ENCODE measurements at regions not wholly inside any gene's neighbourhood (a gene's known extent, or its start where the extent isn't known, plus 50 kb on each side); places are given as distances from the start of the nearest gene placed in this dataset.

DNA sequence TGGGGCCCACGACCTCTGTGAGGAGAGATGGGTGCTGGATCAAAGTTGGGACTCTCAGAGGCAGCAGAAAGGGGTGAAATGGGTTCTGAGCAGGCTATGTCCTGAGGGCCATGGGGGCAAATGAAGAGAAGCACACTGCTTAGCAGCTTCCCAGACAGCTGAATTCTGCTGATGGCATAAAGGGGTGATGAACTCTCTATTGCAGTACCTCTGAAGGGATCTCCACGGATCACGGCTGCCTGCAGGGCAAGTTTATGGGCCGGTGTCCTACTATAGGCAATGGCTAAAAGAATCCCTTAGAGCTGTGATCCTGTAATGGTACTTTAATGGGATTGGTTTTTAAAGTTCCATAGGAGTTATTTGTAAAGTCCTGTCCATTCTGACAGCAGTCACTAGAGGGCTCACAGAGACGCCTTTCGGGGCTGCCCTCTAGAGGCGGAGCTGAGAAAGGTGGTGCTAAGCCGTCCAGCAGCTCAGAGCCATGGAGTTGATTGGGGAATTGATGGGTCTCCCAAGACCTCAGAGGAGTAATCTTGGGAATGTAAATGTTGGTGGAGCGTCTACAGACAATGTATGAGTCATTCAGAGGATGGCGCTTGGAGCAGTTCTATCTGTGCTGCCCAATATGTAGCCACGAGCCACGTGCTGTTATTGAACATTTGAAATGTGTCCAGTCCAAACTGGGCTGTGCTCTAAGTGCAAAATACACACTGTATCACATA, 287.3 kb downstream of the COG6 start:
- DNase-seq: peak; percentile 22 to 66

- DNase-seq: no peak
Measured at GRCh38 chr13:39943711-39944110, 288.2 kb downstream of the COG6 start.

- no peak for DNase-seq
Measured at GRCh38 chr13:39945226-39945625, 289.8 kb downstream of the COG6 start.

DNA sequence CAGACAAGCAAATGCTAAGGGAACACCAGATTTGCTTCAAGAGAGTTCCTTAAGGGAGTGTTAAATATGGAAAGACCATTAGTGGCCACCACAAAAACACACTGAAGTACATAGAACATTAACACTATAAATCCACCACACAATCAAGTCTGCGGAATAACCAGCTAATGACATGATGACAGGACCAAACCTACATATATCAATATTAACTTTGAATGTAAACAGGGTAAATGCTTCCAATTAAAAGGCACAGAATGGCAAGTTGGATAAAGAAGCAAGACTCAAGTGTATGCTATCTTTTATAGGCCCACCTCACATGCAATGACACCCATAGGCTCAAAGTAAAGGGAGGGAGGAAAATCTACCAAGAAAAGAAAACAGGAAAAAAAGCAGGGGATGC, 291.3 kb downstream of the COG6 start:
- DNase-seq: no peak

GRCh38 chr13:39951301-39951700, 295.8 kb downstream of the COG6 start:
- no peak for DNase-seq

DNA sequence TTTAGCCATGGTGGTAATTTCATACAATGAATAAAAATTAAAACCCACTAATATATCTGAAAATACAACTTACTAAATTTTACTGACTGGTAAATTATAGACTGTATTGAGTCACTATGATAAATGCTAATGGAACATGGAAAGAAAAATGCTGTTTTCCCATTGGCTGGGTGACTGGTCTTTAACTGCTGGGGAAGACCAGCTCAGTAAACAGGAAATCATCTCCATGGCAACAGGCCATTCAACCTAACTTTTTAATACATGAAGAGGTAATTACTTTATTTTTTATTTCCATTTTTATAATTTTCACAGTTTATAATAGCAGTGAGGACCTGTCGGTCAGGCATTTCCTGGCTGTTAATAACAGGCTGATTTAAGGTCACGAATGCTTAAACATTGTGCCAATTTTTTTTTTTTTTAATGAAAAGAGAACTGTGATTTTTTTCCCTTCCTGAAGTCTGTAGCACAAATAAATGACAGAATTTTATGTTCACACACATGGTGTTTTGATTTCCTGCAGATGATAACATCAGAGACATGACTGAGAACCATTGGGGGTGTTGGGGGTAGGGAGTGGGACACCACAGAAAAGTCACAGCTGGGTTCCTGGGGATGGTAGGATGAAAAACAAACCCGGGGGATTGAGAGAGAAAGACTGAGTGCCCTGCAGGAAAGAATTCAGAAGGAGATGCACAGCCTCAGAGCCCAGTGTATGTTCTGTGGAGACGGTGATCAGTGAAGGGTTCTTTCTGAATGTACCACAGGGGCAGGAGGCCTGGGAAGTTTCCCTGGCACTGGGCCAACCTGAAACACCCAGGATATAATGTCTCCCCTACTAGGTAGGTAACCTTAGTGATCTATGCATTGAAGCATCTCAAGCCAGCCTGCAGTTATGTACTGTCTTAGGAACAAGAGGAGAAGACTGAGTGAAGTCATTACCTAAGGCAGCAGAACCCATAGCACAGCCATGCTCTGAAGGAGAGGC, 297.1 kb downstream of the COG6 start:
- DNase-seq: no peak

DNA sequence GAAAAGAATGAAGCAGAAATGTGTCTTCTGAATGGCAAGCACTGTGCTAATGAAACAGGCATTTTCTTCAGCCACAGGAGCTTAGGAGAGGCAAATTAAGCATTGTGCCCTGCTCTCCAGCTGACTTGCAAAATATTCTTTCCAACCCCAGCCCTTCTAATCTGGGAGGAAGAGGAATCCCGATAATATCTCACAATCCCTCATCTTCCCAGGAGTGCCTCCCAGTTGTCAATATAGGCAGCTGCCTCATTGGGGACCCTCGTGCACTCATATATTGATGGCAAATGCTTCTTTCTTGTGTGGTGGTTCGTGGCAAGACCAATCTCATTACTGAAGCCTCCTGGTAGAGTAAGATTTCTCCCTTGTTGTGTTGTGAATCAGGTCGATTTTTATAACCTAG, 299.0 kb downstream of the COG6 start:
- DNase-seq: no peak

DNA sequence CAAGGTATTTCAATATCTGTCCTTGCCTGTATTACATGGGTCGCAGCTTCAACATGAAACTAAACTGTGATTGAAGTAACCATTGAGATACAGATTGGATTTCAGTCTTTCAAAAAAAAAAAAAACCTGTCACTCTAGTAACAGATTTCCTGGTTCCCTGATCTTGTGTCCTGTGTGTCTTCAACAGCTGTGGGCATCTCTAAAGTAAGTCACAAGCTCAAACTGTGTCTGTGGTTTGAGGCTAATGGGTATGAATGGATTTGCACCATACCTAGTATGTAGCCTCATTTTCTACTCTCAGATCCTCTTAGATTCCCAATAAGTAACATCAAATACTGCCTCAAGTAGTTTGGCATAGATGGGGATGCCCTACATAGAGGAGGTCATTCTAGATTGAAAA, 300.1 kb downstream of the COG6 start:
- no peak for DNase-seq

GRCh38 chr13:39956036-39956435, 300.6 kb downstream of the COG6 start:
- no peak for DNase-seq

GRCh38 chr13:39957868-39958677, 302.6 kb downstream of the COG6 start:
- no peak for DNase-seq

- no peak for DNase-seq
Measured at GRCh38 chr13:39959497-39960144, 304.2 kb downstream of the COG6 start.

DNA sequence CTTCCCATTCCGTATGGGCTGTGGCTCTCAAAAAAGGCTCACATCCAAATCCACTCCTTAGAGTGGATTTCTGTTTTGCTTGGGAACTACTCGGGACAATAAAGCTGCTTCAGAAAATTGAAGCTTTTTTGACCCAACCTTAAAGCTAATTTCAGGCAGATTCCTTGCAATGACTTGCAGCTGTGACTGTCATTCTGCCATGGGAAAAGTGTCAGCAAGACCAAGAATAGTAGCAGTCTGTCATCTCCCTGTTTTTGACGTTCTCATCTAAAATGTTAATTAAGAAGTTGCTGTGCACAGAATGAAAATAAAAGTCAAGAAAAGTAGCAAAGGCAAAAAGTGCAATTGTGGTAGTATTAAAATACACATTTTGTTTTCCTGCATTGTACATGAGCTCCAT, 304.7 kb downstream of the COG6 start:
- DNase-seq: no peak

DNA sequence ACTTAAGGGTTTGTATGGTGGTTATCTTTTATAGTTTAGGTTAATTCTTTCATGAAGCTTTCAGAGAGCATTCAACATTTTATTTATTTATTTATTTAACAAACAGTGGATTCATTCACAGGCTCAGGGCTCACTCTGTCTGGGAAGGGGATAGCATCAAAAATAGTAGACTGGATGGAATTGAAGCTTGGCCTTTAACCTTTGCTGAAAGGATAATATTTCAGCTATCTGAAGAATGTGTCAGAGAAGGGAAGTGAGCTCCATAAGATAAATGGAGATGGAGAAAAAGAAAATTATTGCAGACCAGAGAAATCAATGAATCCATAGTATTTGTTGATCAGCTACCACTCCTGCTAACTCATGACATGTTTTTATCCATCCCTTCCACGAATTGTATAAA, 305.6 kb downstream of the COG6 start:
- no peak for DNase-seq

- no peak for DNase-seq
Measured at GRCh38 chr13:39963612-39964011, 308.1 kb downstream of the COG6 start.

GRCh38 chr13:39965309-39965708, 309.8 kb downstream of the COG6 start:
- no peak for DNase-seq

DNA sequence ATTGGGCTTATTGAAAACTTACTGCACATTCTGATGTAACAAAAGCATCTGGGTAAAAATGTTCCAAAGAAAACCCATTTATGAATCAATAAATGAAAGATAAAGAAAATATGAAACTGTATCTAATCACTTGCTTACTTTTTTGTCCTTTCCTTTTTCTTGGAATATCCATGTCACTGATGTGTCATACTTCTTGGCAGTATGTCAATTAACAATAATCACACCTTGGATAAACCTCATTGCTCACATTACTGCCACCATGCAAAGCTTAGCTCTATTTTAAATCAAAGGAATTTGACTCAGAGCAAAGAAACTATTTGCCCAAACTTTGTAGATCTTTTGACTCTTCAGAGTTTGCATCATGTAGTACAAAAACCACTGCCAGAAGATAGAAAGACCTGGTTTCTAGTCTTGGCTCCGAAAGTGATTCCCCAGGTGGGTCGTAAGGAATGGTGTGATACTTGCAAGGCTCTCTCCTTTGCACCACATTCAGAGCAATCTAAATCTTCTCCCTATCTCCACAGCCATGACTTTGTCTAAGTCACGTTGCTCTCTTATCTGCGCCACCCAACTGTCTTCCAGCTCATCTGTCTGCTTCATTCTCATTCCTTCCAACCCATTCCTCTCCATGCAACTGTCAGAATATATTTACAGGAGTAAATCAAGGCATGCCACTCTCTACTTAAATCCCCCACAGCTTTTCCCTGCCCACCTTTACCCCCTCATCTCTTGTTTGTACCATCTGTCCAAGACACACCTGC, 311.9 kb downstream of the COG6 start:
- no peak for DNase-seq

GRCh38 chr13:39968646-39969475, 313.4 kb downstream of the COG6 start:
- DNase-seq: no peak

GRCh38 chr13:39970177-39970846, 314.9 kb downstream of the COG6 start:
- no peak for DNase-seq

GRCh38 chr13:39971526-39971925, 316.1 kb downstream of the COG6 start:
- no peak for DNase-seq

- no peak for DNase-seq
Measured at GRCh38 chr13:39976481-39976880, 321.0 kb downstream of the COG6 start.

Measured in NCI-H1930 (cell line).